ENCODE measurements at regions not wholly inside any gene's neighbourhood (a gene's known extent, or its start where the extent isn't known, plus 50 kb on each side); places are given as distances from the start of the nearest gene placed in this dataset.

DNA sequence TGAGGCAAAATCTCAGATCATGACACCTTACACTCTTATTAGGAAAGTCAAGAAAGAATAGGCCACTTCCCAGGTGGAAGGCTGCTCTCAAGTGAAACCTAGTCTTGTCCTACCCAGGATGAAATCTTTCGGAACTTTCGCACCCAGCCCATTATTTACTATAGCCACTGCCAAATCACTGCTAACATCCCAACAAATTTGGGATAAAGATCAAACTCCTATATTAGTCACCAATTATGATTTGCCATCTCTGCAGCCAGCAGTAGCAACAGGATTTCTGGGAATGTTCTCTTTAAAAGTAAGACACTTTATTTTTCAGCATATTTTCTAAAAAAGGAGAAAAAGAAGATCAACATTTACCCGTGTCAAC, 224.6 kb downstream of the GAS1 start:
- TF ChIP-seq POLR2AphosphoS5 (IDR thresholded peaks at IDR 0.05; ENCODE audit: low read depth, low read length): no peak
- TF ChIP-seq POLR2A (IDR thresholded peaks at IDR 0.05; ENCODE audit: low read depth, low read length): no peak

Measured in GM12892 (cell line).